ENCODE measurements at regions not wholly inside any gene's neighbourhood (a gene's known extent, or its start where the extent isn't known, plus 50 kb on each side); places are given as distances from the start of the nearest gene placed in this dataset.
A peak's percentile ranks its signal among the peaks of the same experiment; 100 is the strongest.

GRCh38 chr6:3601570-3601969, 144.7 kb upstream of the SLC22A23 start:
- Mint-ChIP-seq H3K4me1 (ENCODE audit: low read depth) (no peaks in the 10 kb centered on the region), H3K9me3 (peaks cover 26% of the 10 kb centered on the region), H3K4me3 (no peak overlapping the region), H3K36me3 (ENCODE audit: insufficient read depth) (no peaks in the 10 kb centered on the region), H3K27me3 (ENCODE audit: low read depth) (peaks cover 20% of the 10 kb centered on the region)
- DNase-seq (no peak), ATAC-seq (no peak)

GRCh38 chr6:3597500-3598064, 140.7 kb upstream of the SLC22A23 start:
- no peak for DNase-seq
- peaks cover 24% of the 10 kb centered on the region for H3K9me3 Mint-ChIP-seq

GRCh38 chr6:3596766-3597165, 139.9 kb upstream of the SLC22A23 start:
- no peaks in the 10 kb centered on the region for H3K36me3 Mint-ChIP-seq (ENCODE audit: insufficient read depth)
- ATAC-seq, result no peak
- peaks cover 19% of the 10 kb centered on the region for H3K27me3 Mint-ChIP-seq (ENCODE audit: low read depth)

More at GRCh38 chr6:3597500-3598064, 140.7 kb upstream of the SLC22A23 start:
- Mint-ChIP-seq H3K4me3 (no peak overlapping the region), H3K4me1 (ENCODE audit: low read depth) (no peaks in the 10 kb centered on the region), H3K27me3 (ENCODE audit: low read depth) (peaks cover 20% of the 10 kb centered on the region), H3K36me3 (ENCODE audit: insufficient read depth) (no peaks in the 10 kb centered on the region)
- ATAC-seq, result no peak

GRCh38 chr6:3594201-3594600, 137.4 kb upstream of the SLC22A23 start:
- Mint-ChIP-seq H3K4me1 (ENCODE audit: low read depth) (no peaks in the 10 kb centered on the region), H3K36me3 (ENCODE audit: insufficient read depth) (no peaks in the 10 kb centered on the region), H3K4me3 (no peak overlapping the region), H3K27me3 (ENCODE audit: low read depth) (peaks cover 13% of the 10 kb centered on the region), H3K9me3 (no peaks in the 10 kb centered on the region)
- DNase-seq (no peak), ATAC-seq (no peak)

More at GRCh38 chr6:3596766-3597165, 139.9 kb upstream of the SLC22A23 start:
- Mint-ChIP-seq H3K4me3 (no peak overlapping the region), H3K9me3 (peaks cover 16% of the 10 kb centered on the region), H3K4me1 (ENCODE audit: low read depth) (no peaks in the 10 kb centered on the region)
- no peak for DNase-seq

- no peak for ATAC-seq
Measured at GRCh38 chr6:3593161-3593560, 136.3 kb upstream of the SLC22A23 start.

GRCh38 chr6:3592371-3592941, 135.6 kb upstream of the SLC22A23 start:
- Mint-ChIP-seq H3K36me3 (ENCODE audit: insufficient read depth) (no peaks in the 10 kb centered on the region), H3K27me3 (ENCODE audit: low read depth) (peaks cover 10% of the 10 kb centered on the region), H3K4me1 (ENCODE audit: low read depth) (no peaks in the 10 kb centered on the region), H3K4me3 (no peak overlapping the region), H3K9me3 (no peaks in the 10 kb centered on the region)
- no peak for ATAC-seq
- DNase-seq, result no peak

More at GRCh38 chr6:3593161-3593560, 136.3 kb upstream of the SLC22A23 start:
- Mint-ChIP-seq H3K36me3 (ENCODE audit: insufficient read depth) (no peaks in the 10 kb centered on the region), H3K4me3 (no peak overlapping the region), H3K9me3 (no peaks in the 10 kb centered on the region), H3K4me1 (ENCODE audit: low read depth) (no peaks in the 10 kb centered on the region), H3K27me3 (ENCODE audit: low read depth) (peaks cover 10% of the 10 kb centered on the region)
- DNase-seq, result no peak

- ATAC-seq, result no peak
Measured at GRCh38 chr6:3591970-3592369, 135.1 kb upstream of the SLC22A23 start.

GRCh38 chr6:3587660-3588059, 130.8 kb upstream of the SLC22A23 start:
- ATAC-seq, result no peak
- no peak for DNase-seq
- Mint-ChIP-seq H3K4me3 (no peak overlapping the region), H3K4me1 (ENCODE audit: low read depth) (no peaks in the 10 kb centered on the region), H3K36me3 (ENCODE audit: insufficient read depth) (no peaks in the 10 kb centered on the region), H3K27me3 (ENCODE audit: low read depth) (peaks cover 31% of the 10 kb centered on the region), H3K9me3 (peaks cover 7% of the 10 kb centered on the region)

More at GRCh38 chr6:3591970-3592369, 135.1 kb upstream of the SLC22A23 start:
- Mint-ChIP-seq H3K9me3 (peaks cover 4% of the 10 kb centered on the region), H3K27me3 (ENCODE audit: low read depth) (peaks cover 13% of the 10 kb centered on the region), H3K4me3 (no peak overlapping the region), H3K36me3 (ENCODE audit: insufficient read depth) (no peaks in the 10 kb centered on the region), H3K4me1 (ENCODE audit: low read depth) (no peaks in the 10 kb centered on the region)
- no peak for DNase-seq

GRCh38 chr6:3585320-3585935, 128.6 kb upstream of the SLC22A23 start:
- Mint-ChIP-seq H3K4me3 (no peak overlapping the region), H3K4me1 (ENCODE audit: low read depth) (no peaks in the 10 kb centered on the region), H3K27me3 (ENCODE audit: low read depth) (peaks cover 33% of the 10 kb centered on the region), H3K36me3 (ENCODE audit: insufficient read depth) (no peaks in the 10 kb centered on the region), H3K9me3 (peaks cover 7% of the 10 kb centered on the region)
- ATAC-seq (peak in 1 of 2 donors; percentile 14), DNase-seq (no peak)

GRCh38 chr6:3584606-3585005, 127.8 kb upstream of the SLC22A23 start:
- H3K9me3 Mint-ChIP-seq, result peaks cover 7% of the 10 kb centered on the region
- DNase-seq (no peak), ATAC-seq (no peak)
- H3K27me3 Mint-ChIP-seq (ENCODE audit: low read depth), result peaks cover 33% of the 10 kb centered on the region
- no peaks in the 10 kb centered on the region for H3K4me1 Mint-ChIP-seq (ENCODE audit: low read depth)
- H3K4me3 Mint-ChIP-seq, result no peak overlapping the region
- no peaks in the 10 kb centered on the region for H3K36me3 Mint-ChIP-seq (ENCODE audit: insufficient read depth)

- H3K4me1 Mint-ChIP-seq (ENCODE audit: low read depth), result no peaks in the 10 kb centered on the region
- no peaks in the 10 kb centered on the region for H3K36me3 Mint-ChIP-seq (ENCODE audit: insufficient read depth)
- no peak for DNase-seq
- ATAC-seq, result no peak
- H3K27me3 Mint-ChIP-seq (ENCODE audit: low read depth), result peaks cover 25% of the 10 kb centered on the region
- H3K4me3 Mint-ChIP-seq, result no peak overlapping the region
- H3K9me3 Mint-ChIP-seq, result no peaks in the 10 kb centered on the region
Measured at GRCh38 chr6:3581469-3581868, 124.6 kb upstream of the SLC22A23 start.

GRCh38 chr6:3579652-3580175, 122.9 kb upstream of the SLC22A23 start:
- Mint-ChIP-seq H3K27me3 (ENCODE audit: low read depth) (peaks cover 17% of the 10 kb centered on the region), H3K36me3 (ENCODE audit: insufficient read depth) (no peaks in the 10 kb centered on the region), H3K4me3 (no peak overlapping the region), H3K9me3 (no peaks in the 10 kb centered on the region), H3K4me1 (ENCODE audit: low read depth) (no peaks in the 10 kb centered on the region)
- ATAC-seq, result no peak
- no peak for DNase-seq

GRCh38 chr6:3578981-3579380, 122.1 kb upstream of the SLC22A23 start:
- Mint-ChIP-seq H3K27me3 (ENCODE audit: low read depth) (peaks cover 17% of the 10 kb centered on the region), H3K9me3 (no peaks in the 10 kb centered on the region), H3K4me3 (no peak overlapping the region), H3K36me3 (ENCODE audit: insufficient read depth) (no peaks in the 10 kb centered on the region), H3K4me1 (ENCODE audit: low read depth) (no peaks in the 10 kb centered on the region)
- ATAC-seq, result no peak
- no peak for DNase-seq

- Mint-ChIP-seq H3K4me1 (ENCODE audit: low read depth) (no peaks in the 10 kb centered on the region), H3K4me3 (no peak overlapping the region), H3K9me3 (no peaks in the 10 kb centered on the region), H3K27me3 (ENCODE audit: low read depth) (peaks cover 9% of the 10 kb centered on the region), H3K36me3 (ENCODE audit: insufficient read depth) (no peaks in the 10 kb centered on the region)
- ATAC-seq, result no peak
- DNase-seq, result no peak
Measured at GRCh38 chr6:3577517-3577916, 120.7 kb upstream of the SLC22A23 start.

GRCh38 chr6:3575701-3576100, 118.9 kb upstream of the SLC22A23 start:
- Mint-ChIP-seq H3K4me1 (ENCODE audit: low read depth) (no peaks in the 10 kb centered on the region), H3K4me3 (no peak overlapping the region), H3K36me3 (ENCODE audit: insufficient read depth) (no peaks in the 10 kb centered on the region), H3K27me3 (ENCODE audit: low read depth) (peaks cover 8% of the 10 kb centered on the region), H3K9me3 (no peaks in the 10 kb centered on the region)
- DNase-seq, result no peak
- ATAC-seq, result no peak
